HK-2 (cell line): ENCODE measurements at regions not wholly inside any gene's neighbourhood (a gene's known extent, or its start where the extent isn't known, plus 50 kb on each side); places are given as distances from the start of the nearest gene placed in this dataset.
"Not testable (repeated sequence)": the region's sequence is repeated elsewhere in the genome, so short reads cannot be mapped to it uniquely, and the experiment has no call there.

Experiments
- DNase-seq: peaks from one replicate; pipeline ENCODE4 v3.0.0-alpha.2; 2018; ENCODE audit not compliant: unreplicated experiment

GRCh38 chr2:242004223-242004901, 134.8 kb downstream of the RTP5 start:
- DNase-seq = no peak

- no peak for DNase-seq
These were observed 135.3 kb downstream of the RTP5 start for GRCh38 chr2:242004902-242005230.

DNA sequence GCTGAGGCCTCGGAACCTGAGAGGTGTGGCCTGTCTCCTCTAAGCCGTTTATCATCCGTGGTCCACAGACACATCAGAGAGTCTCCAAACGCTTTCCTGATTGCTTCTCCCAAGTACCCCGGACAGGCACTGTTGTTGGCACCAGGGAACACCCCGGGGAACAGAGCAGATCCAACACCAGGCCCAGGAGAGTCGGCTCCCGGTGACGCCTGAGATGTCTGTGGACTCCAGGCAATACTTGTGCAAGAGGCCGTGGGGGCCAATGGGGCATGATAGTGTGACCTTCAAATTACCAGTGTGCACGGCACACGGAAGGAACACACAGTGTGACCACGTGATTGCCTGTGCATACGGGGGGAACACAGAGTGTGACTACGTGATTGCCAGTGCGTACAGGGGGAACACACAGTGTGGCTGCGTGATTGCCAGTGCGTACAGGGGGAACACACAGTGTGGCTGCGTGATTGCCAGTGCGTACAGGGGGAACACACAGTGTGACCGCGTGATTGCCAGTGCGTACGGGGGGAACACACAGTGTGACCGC, 136.6 kb downstream of the RTP5 start:
- not testable (repeated sequence) for DNase-seq

GRCh38 chr2:242008908-242009307, 139.4 kb downstream of the RTP5 start:
- DNase-seq = not testable (repeated sequence)

DNA sequence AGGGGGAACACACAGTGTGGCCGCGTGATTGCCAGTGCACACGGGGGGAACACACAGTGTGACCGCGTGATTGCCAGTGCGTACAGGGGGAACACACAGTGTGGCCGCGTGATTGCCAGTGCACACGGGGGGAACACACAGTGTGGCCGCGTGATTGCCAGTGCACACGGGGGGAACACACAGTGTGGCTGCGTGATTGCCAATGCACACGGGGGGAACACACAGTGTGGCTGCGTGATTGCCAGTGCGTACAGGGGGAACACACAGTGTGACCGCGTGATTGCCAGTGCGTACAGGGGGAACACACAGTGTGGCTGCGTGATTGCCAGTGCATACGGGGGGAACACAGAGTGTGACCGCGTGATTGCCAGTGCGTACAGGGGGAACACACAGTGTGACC, 140.3 kb downstream of the RTP5 start:
- DNase-seq = not testable (repeated sequence)

GRCh38 chr2:242010252-242011166, 141.0 kb downstream of the RTP5 start:
- not testable (repeated sequence) for DNase-seq

DNA sequence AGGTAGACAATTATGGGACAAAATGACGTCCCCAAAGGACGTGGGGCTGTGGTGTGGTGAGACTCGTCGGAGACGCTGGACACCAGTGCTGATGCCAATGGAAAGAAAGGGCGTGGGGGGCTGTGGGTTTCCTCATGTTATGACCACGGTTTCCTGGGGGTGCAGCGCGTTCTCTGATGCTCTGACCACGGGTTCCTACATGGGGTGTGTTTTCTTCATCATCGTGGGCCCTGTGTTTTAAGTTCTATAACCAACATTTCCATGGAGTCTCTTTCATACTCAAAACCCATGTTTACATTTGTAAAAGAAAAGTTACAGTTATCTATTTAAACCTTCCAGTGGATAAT, 141.6 kb downstream of the RTP5 start:
- no peak for DNase-seq

GRCh38 chr2:242011516-242011915, 142.0 kb downstream of the RTP5 start:
- no peak for DNase-seq

GRCh38 chr2:242011991-242012764, 142.6 kb downstream of the RTP5 start:
- no peak for DNase-seq

DNA sequence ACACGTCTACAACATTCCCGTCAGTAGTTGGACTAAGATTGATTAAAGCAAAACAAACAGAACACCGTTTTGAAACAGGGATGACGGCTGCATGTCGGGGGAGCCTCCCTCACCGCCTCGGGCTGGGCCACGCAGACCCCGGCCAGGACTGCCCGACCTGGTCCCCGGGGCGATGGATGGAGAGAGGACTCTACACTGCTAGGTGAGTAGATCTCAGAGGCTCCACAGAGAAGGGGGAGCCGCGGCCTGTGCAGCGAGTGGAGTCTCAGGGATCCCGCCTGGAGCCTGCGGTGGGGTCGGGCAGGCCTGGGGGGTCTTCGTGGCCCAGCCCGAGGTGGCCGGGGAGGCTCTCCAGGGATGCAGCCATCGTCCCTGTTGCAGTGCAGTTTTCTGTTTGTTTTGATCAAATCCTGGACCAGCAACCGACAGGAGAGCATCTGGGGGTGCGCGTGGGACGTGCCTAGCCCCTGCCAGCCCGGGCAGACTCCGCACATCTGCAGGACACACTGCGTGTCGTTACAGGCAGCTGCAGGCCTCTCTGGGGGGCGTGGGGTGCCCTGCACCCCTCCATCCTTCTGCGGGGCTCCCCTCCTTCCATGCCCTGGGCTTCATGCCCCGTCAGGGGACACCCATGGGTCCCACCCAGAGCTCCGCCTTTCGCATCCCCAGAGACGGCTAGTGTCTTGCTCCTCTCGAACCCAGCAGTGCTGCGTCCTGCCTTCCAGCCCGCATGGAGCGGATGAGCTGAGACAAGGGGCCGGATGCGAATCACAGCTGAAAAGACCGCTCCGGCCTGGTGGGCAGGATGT, 143.6 kb downstream of the RTP5 start:
- DNase-seq = no peak

DNA sequence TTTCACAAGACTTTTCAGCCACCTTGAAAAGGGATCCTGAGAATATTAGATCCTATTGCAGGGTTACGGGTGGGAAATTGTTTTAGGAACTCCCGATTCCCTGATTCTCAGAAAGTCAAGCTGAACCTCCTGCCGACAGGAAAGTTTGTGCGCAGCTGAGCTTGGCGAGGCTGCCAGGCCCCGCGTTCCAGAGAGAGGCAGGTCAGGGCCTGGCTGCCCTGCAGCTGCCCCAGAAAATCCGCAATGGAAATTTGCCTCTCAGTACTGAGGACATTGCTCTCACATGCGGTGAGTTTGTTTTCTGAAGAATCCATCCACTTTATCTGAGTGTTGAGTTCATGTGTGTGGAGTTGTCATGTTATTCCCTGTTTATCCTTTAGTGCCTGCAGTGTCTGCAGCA, 144.2 kb downstream of the RTP5 start:
- DNase-seq = no peak

GRCh38 chr2:242015108-242016065, 145.9 kb downstream of the RTP5 start:
- DNase-seq = no peak

GRCh38 chr2:242017086-242017485, 147.6 kb downstream of the RTP5 start:
- DNase-seq = no peak

- not testable (repeated sequence) for DNase-seq
These were observed 148.9 kb downstream of the RTP5 start for GRCh38 chr2:242018416-242018815.

DNA sequence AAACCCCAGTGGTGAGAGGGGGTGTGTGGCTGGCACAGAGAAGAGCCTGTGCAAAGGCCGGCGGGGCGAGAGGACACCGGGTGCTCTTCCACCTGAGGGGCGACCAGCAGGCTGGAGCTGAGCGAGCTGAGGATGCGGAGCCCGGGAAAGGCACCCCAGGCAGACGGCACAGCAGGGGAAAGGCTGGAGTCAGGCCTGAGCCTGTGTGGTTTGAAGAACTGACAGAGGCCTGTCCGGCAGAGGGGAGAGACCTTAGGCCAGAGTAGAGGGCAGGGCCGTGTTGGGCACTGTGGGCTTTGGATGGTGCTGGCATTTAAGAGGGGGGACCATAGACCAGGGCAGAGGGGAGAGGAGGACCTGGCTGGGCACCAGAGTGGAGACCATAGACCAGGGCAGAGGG, 149.8 kb downstream of the RTP5 start:
- DNase-seq = no peak

DNA sequence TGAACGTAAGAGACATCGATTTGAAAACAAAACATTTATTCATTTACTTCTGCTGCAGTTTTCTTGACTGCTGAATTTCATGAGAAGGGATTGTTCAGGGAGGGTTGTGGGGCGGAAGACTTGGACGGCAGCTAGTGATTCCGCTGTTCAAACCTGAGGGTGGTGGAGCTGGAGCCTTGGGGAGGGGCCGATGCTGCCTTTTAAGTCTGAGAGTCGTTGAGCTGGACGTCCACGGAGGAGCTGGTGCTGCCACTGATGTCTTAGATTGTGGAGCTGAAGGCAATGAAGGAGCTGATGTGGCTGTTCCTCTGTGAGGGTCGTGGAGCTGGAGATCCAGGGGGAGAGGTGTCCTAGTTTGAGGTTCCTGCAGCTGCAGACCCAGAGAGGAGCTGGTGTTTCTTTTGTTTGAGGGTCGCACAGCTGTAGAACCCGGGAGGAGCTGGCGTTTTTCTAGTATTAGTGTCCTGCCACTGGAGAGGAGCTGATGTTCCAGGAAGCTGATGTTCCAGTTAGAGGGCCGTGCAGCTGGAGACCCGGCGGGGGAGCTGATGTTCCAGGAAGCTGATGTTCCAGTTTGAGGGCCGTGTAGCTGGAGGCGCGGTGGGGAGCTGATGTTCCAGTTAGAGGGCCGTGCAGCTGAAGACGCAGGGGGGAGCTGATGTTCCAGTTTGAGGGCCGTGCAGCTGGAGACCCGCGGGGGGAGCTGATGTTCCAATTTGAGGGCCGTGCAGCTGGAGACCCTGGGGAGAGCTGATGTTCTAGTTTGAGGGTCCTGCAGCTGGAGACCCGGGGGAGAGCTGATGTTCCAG, 150.9 kb downstream of the RTP5 start:
- DNase-seq = no peak

DNA sequence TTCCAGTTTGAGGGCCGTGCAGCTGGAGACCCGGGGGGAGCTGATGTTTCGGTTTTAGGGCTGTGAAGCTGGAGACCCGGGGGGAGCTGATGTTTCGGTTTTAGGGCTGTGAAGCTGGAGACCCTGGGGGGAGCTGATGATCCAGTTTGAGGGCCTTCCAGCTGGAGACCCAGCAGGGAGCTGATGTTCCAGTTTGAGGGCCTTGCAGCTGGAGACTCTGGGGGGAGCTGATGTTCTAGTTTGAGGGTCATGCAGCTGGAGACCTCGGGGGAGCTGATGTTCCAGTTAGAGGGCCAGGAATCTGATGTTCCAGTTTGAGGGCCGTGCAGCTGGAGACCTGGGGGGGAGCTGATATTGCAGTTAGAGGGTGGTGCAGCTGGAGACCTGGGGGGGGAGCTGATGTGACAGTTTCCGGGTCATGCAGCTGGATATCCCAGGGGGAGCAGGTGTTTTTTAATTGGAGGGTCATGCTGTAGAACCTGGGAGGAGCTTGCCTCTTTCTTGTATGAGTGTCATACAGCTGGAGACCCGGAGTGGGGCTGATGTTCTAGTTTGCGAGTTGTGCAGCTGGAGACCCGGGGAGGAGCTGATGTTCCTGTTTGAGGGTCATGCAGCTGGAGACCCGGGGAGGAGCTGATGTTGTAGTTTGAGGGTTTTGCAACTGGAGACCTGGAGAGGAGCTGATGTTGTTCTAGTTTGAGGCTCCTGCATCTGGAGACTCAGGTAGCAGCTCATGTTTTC, 153.2 kb downstream of the RTP5 start:
- DNase-seq = no peak

DNA sequence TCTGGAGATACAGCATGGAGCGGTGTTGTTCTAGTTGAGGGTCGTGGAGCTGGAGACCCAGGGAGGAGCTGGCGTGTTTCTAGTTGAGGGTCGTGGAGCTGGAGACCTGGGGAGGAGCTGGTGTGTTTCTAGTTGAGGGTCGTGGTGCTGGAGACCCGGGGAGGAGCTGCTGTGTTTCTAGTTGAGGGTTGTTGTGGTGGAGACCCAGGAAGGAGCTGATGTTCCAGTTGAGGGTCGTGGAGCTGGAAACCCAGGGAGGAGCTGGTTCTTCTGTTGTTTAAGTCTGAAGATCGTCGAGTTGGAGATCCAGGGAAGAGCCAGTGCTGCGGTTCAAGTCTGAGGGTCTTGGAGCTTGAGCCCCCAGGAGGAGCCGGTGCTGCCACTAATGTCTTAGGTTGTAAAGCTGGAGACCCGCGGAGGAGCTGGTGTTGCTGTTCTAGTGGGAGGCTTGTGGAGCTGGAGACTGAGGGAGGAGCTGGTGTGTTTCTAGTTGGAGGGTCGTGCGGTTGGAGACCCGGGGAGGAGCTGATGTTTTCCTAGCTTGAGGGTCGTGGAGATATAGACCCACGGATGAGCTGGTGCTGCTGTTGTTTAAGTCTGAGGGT, 155.3 kb downstream of the RTP5 start:
- DNase-seq = no peak
